ENCODE measurements at regions not wholly inside any gene's neighbourhood (a gene's known extent, or its start where the extent isn't known, plus 50 kb on each side); places are given as distances from the start of the nearest gene placed in this dataset.
"Not testable (repeated sequence)": the region's sequence is repeated elsewhere in the genome, so short reads cannot be mapped to it uniquely, and the experiment has no call there.

- TF ChIP-seq CTCF, EZH2, EZH2phosphoT487 (IDR thresholded peaks at IDR 0.05): not testable (repeated sequence)
Measured at GRCh38 chr2:111290370-111290769, 169.7 kb downstream of the BCL2L11 start.

Data from neural progenitor cell (in vitro differentiated cells).